Stimulated activated CD4-positive, alpha-beta T cell treated with anti-CD3 and anti-CD28 coated beads, TNF-alpha, amount 100 ng/mL, for 1 hour (primary cell): ENCODE measurements at regions not wholly inside any gene's neighbourhood (a gene's known extent, or its start where the extent isn't known, plus 50 kb on each side); places are given as distances from the start of the nearest gene placed in this dataset.
"Not testable (repeated sequence)": the region's sequence is repeated elsewhere in the genome, so short reads cannot be mapped to it uniquely, and the experiment has no call there.

ENCODE experiments used
- DNase-seq, 3 donors: peaks; one replicate each; pipeline ENCODE4 v3.0.0-alpha.2; 2020; ENCODE audit warnings: low read depth in 3 of 3, low spot score in 1 of 3

DNA sequence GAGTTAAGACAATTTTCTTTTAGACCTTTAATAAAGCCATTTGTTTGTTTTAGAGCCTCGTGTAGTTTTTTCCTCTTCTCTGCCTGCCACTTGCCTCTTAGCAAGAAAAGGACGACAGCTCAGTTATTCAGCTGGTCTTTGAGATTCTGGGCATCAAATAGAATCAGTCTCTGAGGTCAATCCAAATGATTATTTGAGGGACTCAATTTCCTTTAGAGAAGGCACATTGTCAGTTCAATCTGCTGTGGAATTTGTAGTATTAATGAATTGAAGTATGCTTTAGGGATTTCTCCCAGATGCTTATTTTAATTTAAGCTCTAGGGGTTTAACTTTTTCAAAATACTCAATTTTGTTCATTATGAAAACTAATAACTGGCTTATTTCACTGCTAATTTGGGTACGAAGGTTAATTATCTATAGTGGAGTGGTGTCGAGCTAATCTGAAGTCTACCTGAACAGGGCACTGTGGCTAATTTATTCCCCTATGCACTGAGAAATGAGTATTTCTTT is 841.2 kb upstream of the AUTS2 start:
- DNase-seq = no peak

DNA sequence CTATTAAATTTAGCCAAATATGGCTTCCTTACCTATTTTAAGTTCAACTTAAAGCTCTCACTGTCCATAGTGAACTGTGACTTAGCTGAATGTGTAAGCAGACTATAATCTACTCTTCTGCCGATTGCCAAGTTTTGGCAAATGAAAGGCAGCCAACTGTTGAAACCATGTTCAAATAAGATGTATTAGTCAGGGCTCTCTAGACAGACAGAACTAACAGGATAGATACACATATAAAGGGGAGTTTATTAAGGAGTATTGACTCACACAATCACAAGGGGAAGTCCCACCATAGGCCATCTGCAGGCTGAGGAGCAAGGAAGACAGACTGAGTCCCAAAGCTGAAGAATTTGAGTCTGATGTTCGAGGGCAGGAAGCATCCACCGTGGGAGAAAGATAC is 837.7 kb upstream of the AUTS2 start:
- DNase-seq = no peak

DNA sequence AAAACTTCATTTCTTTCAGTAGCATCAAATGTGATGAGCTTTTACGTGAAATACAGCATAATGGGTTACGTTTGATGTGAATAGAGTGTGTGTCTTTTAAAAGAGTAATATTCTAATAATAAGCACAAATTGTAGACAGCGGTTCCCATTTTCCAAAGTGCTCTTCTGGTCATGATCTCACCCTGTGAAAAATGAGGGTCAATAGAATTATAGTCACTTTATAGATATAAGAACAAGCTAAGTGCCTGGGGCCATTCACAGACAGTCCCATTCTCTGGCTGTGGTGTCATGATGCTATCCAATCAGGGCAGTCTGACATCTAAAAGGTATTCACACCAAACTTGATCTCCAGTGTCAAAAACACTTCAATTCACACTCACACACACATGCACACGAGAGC is 830.8 kb upstream of the AUTS2 start:
- DNase-seq = no peak

DNA sequence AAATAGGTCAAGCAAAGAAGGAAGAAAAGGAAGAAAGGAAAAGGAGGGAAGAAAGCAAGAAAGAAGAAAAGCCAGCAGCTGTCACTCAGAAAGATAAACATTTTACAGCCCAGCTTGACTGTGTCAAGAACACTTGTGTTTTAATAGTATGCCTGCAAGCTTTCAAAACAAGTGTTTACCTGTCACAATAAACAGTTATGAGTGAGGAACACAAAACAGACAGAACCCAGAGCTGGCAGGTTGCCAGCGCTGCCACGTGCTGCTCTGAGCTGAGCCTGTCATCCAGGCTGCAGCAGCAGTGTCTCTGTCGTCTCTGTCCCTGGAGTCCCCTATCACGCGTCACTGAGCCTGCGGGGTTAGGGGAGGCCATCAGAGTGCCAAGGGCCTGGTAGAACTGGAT is 827.6 kb upstream of the AUTS2 start:
- no peak for DNase-seq

DNA sequence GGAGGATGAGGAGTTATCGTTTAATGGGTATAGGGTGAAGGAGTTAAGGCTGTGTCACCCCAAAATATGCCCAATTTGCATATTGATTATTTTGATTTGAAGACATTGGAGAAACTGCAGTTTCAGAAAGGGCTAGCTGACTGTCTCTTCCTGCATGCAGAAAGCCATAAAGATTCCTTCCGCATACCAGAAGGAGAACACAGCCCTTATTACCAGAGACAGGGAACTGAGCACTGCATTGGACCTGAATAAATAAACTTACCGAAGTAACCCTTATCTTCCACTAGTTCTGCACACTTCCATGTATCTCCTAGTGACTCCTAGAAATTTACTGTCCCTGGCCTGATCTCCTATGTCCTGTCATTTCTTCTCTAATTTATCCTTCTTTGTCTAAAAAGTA is 821.9 kb upstream of the AUTS2 start:
- no peak for DNase-seq

DNA sequence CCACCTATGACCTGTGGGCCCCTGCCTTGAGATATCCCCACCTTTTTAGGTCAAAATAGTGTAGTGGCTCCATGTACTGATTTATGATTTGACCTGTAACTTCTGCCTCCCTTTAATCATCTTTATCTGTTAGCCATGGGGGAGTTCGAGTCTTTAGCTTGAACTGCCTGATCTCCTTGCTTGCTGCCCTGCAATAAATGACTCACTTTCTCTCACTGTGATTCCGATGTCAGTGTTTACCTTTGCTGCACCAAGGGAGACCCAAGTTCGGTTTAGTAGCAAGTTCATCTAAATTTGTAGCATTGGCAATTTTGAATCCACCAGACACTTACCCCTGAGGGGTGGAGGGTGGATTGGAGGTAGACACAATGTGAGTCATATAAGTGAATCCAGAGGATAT is 814.6 kb upstream of the AUTS2 start:
- DNase-seq = no peak

DNA sequence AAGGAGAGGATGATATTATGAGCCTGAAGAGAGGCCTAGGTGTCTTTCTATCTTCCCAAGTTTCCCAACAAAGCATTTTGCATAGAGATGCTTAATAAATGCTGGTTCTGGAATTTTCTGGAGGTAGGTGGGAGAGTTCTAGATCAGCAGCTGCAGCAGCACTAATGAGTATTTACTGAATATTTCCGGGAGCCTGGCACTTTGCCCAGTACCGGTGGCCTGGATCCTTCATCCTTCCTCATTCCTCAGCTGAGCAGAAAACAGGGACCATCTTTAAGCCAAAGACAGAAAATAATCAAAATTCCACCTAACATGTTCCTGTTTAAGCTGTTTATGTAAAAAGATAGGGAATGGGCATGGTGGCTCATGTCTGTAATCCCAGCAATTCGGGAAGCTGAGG is 813.2 kb upstream of the AUTS2 start:
- DNase-seq = no peak

DNA sequence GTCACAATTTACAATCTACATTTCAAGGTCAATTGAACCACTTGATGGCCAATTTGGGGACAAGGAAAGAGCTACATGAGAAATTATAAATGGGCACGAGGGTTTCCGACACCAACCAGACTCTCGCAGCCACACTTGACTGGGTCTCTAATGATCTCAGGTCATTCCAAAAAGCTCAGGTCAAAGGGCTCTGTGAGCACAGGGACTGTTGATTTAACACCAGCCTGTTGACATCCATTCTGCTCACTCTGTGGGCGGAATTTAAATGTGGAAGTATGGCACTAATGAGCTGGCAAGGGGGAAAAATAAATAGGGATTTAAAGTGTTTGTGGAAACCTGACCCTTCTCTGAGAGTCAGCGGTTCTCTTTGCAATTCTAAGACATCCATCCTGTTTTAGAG is 810.7 kb upstream of the AUTS2 start:
- no peak for DNase-seq

DNA sequence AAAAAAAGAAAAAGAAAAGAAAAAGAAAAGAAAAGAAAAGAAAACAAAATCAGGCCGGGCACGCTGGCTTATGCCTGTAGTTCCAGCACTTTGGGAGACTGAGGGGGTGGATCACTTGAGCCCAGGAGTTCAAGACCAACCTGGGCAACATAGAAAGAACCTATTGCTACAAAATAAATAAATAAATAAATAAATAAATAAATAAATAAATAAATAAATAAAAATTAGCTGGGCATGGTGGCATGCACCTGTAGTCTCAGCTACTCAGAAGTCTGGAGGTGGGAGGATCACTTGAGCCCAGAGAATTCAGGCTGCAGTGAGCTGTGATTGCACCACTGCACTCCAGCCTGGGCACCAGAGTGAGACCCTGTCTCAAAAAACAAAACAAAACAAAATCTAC is 809.7 kb upstream of the AUTS2 start:
- not testable (repeated sequence) for DNase-seq

DNA sequence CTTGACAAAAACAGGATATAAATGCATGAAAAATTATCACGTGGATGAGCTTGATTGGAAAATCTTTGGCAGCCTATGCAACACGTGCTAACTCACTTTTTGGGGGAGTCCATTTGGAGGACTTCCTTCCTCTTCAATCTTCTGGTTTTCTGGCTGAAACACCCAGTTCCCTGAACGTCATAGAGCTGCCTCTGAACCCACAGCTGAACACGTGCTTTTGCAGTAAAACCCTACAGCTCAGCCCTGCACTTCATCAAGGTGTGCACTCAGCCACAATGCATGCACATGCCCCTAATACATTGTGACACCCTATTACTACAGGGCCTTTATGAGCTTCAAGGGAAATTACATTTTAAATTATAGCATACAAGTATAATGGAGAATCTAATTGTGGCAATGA is 808.7 kb upstream of the AUTS2 start:
- no peak for DNase-seq

DNA sequence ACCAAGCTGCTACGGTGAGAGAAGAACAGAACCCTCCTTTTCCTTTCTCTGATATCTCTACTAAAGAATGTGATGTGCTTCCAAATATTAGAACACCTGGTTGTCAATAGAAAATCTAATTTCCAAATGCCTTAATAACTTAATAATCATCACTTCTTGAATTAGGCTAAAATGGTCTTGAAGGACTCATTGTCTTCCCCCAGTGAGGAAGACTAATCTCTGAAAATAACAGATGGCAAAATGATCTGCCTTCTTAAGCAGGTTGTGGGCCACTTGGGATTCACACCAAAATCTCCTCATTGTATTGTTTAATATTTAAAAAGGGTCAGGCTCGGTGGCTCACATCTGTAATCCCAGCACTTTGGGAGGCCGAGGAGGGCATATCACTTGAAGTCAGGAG is 805.9 kb upstream of the AUTS2 start:
- no peak for DNase-seq

DNA sequence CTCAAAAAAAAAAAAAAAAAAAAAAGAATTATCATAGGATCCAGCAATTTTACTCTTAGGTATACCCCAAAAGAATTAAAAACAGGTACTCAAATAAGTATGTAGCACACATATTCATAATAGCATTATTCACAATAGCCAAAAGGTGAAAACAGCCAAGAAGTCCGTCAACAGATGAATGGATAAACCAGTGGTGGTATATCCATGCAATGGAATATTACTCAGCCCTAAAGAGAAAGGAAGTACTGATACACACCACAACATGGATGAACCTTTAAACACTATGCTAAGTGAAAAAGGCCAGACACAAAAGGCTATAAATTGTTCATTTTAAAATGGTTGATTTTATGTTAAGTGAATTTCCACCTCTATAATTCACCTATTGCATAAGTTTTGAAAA is 804.8 kb upstream of the AUTS2 start:
- DNase-seq = no peak

DNA sequence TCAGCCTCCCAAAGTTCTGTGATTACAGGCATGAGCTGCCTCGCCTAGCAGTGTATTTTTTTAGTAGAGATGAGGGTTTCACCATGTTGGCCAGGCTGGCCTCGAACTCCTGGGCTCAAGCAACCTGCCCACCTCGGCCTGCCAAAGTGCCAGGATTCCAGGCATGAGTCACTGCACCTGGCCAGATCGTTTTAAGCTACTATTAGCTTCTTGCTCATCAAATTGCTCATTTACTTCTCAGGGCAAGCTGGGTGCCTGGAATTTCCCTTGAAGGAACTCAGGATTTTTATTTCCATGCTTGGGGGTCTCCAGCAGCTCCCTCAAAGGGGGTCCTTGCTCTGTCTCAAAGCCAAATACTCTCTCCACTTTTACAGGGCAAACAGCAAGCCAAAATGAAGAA is 798.0 kb upstream of the AUTS2 start:
- no peak for DNase-seq

DNA sequence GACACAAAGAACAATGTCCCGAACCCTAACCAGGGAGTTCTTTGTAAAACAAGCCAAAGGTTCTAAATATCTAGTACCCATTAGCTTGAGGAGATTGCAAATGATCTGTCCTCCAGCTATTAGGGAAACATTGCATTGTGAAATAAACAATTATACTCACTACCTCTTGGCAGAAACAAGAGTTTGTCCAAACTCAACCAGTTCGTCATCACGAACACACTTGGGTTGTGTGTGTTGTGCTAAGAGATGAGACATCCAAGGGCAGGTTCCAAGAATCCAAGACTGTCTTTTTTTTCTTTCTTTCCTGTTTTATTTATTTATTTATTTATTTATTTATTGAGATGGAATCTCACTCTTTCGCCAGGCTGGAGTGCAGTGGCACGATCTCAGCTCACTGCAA is 793.1 kb upstream of the AUTS2 start:
- DNase-seq = no peak

DNA sequence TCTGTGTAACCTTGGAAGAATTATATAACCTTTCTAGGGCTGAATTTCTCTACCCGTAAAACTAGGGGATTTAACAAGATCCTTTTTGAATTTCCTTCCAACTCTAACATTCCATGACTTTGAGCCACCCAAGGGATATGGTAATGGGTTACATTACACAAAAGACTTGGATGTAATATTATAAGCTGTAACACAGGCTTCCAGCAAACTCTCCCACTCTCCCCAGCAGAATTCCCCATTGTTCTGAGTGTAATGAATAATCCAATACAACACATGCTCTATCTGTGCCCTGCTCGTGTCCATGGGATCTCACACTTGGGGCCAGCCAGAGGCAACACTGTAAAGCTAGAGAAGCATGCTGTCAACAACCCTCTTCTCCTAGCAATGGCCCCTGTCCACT is 790.6 kb upstream of the AUTS2 start:
- no peak for DNase-seq

DNA sequence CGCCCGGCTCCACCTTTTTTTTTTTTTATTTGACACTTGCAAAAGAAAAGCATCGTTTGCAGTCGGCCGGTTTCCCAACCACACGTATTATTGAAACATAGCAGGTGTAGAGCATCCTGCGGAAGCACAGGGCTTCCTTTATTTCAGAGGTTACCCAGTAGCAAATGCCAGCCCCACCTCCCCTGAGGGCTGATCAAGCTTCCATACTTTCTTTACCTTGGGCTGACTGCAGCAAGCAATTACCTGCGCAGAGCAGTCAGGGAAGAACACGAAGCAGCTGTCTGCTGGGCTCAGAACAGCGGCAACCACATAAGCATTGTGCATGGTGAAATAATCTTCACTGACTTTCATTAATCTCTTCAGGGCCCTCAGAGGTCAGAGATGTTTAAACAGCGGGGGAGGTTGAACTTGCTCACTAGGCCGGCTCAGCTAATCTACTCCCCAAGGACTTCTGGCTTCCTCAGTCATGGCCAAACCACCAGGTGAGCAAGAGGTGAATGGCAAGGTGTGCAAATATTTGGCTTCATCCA is 784.7 kb upstream of the AUTS2 start:
- DNase-seq = no peak

DNA sequence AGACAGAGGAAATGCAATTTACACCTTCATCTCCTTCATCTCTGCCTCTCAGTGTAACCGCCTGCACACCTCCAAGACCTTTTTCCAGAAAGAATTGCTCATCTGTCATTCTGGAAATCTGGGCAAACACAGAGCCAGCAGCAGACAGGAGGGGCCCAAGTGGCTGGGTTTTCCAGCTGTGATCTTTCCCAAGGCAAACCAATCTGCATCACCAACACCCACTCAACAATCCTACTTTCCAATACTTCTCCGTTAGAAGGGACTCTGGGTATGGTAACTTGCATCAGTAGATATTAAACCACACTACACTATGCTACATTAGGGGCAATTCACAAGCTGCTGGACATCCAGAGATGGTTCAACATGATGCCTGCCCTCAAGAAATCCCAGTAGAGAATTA is 781.8 kb upstream of the AUTS2 start:
- DNase-seq = no peak

DNA sequence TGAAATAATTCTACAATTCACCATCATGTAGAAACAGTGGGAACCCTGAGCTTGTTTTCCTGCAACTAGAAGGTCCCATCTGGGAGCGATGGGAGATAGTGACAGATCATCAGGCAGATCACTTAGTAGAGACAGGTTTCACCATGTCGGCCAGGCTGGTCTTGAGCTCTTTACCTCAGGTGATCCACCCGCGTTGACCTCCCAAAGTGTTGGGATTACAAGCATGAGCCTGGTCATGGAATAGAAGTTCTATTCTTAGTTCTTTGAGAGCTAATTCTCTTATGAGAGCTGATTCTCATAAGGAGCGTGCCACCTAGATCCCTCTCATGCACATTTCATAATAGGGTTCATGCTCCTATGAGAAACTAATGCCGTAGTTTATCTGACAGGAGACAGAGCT is 778.0 kb upstream of the AUTS2 start:
- no peak for DNase-seq

DNA sequence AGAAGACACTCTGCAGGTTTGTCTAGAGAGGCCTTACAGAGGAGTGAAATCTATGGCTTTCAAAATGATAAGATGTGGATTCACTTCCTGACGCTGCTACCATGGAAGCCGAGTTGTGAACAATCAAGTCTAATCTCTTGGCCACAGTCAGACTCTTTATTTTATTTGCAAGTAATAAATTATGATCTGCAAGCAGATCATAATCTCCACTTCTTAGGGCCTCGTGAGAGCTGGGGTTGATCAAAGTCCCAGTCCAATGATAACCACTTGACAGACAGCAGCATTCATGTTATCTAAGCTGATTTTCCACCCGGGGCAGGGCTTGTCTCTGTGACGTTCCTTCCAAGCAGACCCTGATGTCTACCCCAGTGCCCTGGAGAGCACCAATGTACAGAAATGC is 776.4 kb upstream of the AUTS2 start:
- DNase-seq = no peak

DNA sequence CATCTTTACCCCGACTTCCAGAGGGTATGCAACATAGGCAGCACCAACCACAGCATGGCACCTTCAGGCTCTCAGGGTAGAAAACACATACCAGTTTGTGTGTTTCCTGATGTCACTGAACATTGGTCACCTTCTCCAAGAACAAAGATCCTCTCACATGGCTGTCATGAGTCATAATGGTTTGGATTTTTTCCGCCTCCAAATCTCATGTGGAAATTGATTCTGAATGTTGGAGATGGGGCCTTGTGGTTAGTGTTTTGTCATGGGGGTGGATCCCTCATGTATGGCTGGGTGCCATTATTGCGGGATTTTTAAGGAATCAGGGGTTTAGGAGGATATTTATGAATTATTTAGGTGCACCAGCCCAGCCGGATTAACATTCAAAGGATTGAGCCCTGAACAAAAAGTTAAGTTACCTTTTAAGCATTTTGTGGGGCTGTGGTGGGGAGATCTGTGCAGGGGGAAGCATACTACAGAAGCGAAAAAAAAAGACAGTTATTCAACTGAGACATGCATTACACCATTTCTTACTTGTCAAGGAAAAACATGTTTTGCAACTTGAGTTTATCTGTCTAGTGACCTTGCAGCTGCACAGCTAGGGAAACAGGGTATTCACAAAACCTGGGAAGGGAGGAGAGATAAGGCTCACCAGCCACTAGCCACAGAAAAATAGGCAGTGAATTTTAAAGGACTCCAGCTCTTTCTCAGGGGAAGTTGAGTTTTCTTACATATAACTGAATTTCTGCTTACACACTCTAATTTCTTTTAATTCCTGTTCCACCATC is 774.1 kb upstream of the AUTS2 start:
- no peak for DNase-seq

DNA sequence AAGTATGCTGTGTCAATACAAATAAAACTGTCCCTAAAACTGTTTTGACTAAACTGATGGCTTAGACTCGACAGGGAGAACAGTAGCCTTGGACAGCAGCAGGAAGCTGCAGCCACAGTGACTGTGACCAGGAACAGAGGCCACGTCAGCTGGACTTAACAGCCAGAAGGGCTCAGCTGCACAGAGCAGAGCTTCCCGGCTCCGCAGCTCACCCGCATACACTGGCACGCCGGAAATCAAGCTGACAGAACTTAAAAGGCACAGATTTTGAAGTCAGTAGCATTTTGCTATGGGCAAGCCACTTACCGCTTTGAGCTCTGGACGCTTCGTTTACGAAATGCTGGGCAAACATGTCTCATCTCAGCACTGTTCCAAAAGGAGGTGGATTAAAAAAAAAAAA is 769.7 kb upstream of the AUTS2 start:
- no peak for DNase-seq

DNA sequence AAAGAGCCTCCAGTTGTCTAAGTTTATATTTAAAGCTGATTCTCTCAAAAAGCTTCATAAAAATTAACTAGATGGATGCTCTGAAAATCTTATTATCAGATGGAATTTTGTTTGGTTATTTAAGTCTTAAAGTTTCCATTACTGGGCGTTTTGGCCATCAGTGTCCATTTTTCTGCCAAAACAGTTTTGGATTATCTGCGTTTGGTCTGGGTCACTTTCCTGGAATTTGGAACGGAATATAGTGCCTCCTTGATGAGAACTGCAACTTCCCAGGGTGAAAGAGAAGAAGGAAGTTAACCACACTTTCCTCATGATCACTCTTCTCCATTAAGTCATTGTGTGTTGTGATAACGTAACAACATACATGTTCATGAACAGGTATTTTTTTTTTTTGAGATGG is 764.9 kb upstream of the AUTS2 start:
- DNase-seq = no peak

DNA sequence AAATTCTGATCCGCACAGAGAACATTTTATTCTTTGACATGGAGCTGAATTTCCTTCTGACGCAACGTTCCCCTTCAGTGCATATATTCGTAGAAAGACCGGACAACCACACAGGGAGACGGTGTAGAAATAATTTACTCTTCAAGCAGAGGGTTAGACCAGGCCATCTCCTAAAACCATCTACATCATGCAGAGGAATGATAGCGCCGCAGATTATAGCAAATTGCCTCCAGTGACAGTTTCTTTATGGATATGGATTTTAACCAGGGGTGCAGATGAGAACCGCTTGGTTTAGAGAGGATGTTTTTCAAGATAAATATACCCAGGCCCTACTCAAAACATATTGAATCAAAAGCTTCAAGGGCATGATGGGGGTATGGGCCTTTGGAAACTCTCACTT is 759.3 kb upstream of the AUTS2 start:
- no peak for DNase-seq
